ENCODE measurements at regions not wholly inside any gene's neighbourhood (a gene's known extent, or its start where the extent isn't known, plus 50 kb on each side); places are given as distances from the start of the nearest gene placed in this dataset.

GRCh38 chr4:183790661-183791060, 114.4 kb upstream of the STOX2 start:
- Mint-ChIP-seq H3K4me1 (ENCODE audit: low read depth) (no peaks in the 10 kb centered on the region), H3K9me3 (ENCODE audit: low read depth) (peaks cover 34% of the 10 kb centered on the region), H3K36me3 (ENCODE audit: low read depth) (peaks cover 5% of the 10 kb centered on the region), H3K27me3 (ENCODE audit: low read depth) (peaks cover 16% of the 10 kb centered on the region), H3K27ac (ENCODE audit: unreplicated experiment) (no peak overlapping the region), H3K4me3 (ENCODE audit: unreplicated experiment) (no peak overlapping the region)
- TF ChIP-seq, protein P1, sequence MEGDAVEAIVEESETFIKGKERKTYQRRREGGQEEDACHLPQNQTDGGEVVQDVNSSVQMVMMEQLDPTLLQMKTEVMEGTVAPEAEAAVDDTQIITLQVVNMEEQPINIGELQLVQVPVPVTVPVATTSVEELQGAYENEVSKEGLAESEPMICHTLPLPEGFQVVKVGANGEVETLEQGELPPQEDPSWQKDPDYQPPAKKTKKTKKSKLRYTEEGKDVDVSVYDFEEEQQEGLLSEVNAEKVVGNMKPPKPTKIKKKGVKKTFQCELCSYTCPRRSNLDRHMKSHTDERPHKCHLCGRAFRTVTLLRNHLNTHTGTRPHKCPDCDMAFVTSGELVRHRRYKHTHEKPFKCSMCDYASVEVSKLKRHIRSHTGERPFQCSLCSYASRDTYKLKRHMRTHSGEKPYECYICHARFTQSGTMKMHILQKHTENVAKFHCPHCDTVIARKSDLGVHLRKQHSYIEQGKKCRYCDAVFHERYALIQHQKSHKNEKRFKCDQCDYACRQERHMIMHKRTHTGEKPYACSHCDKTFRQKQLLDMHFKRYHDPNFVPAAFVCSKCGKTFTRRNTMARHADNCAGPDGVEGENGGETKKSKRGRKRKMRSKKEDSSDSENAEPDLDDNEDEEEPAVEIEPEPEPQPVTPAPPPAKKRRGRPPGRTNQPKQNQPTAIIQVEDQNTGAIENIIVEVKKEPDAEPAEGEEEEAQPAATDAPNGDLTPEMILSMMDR (IDR thresholded peaks at IDR 0.05): no peak
- no peak for DNase-seq (ENCODE audit: low spot score)

GRCh38 chr4:183797011-183797444, 108.1 kb upstream of the STOX2 start:
- H3K4me1 Mint-ChIP-seq (ENCODE audit: low read depth): peaks cover 10% of the 10 kb centered on the region
- DNase-seq (ENCODE audit: low spot score): no peak
- peak overlapping the region; percentile 49 for H3K4me3 Mint-ChIP-seq (ENCODE audit: unreplicated experiment)
- H3K27ac Mint-ChIP-seq (ENCODE audit: unreplicated experiment): no peak overlapping the region
- TF ChIP-seq, protein P1 (IDR thresholded peaks at IDR 0.05): no peak
- peaks cover 31% of the 10 kb centered on the region for H3K9me3 Mint-ChIP-seq (ENCODE audit: low read depth)
- H3K36me3 Mint-ChIP-seq (ENCODE audit: low read depth): peaks cover 9% of the 10 kb centered on the region
- peaks cover 45% of the 10 kb centered on the region for H3K27me3 Mint-ChIP-seq (ENCODE audit: low read depth)

GRCh38 chr4:183797445-183798300, 107.4 kb upstream of the STOX2 start:
- DNase-seq (ENCODE audit: low spot score): no peak
- H3K9me3 Mint-ChIP-seq (ENCODE audit: low read depth): peaks cover 26% of the 10 kb centered on the region
- H3K36me3 Mint-ChIP-seq (ENCODE audit: low read depth): peaks cover 9% of the 10 kb centered on the region
- no peak overlapping the region for H3K27ac Mint-ChIP-seq (ENCODE audit: unreplicated experiment)
- TF ChIP-seq, protein P1 (IDR thresholded peaks at IDR 0.05): no peak
- peaks cover 46% of the 10 kb centered on the region for H3K27me3 Mint-ChIP-seq (ENCODE audit: low read depth)
- H3K4me3 Mint-ChIP-seq (ENCODE audit: unreplicated experiment): peak overlapping the region; percentile 54
- peaks cover 10% of the 10 kb centered on the region for H3K4me1 Mint-ChIP-seq (ENCODE audit: low read depth)

GRCh38 chr4:183798301-183799253, 106.5 kb upstream of the STOX2 start:
- peaks cover 10% of the 10 kb centered on the region for H3K4me1 Mint-ChIP-seq (ENCODE audit: low read depth)
- peaks cover 42% of the 10 kb centered on the region for H3K27me3 Mint-ChIP-seq (ENCODE audit: low read depth)
- H3K9me3 Mint-ChIP-seq (ENCODE audit: low read depth): peaks cover 17% of the 10 kb centered on the region
- peak overlapping the region; percentile 51 for H3K4me3 Mint-ChIP-seq (ENCODE audit: unreplicated experiment)
- no peak for DNase-seq (ENCODE audit: low spot score)
- TF ChIP-seq, protein P1 (IDR thresholded peaks at IDR 0.05): no peak
- peaks cover 7% of the 10 kb centered on the region for H3K36me3 Mint-ChIP-seq (ENCODE audit: low read depth)
- H3K27ac Mint-ChIP-seq (ENCODE audit: unreplicated experiment): no peak overlapping the region
